Glomerular visceral epithelial cell (primary cell): ENCODE measurements at regions not wholly inside any gene's neighbourhood (a gene's known extent, or its start where the extent isn't known, plus 50 kb on each side); places are given as distances from the start of the nearest gene placed in this dataset.
A peak's percentile ranks its signal among the peaks of the same experiment; 100 is the strongest.

Source experiments
- DNase-seq: peaks from one replicate; pipeline ENCODE4 v3.0.0-alpha.2; 2016; ENCODE audit errors: extremely low spot score

- DNase-seq = no peak
These were observed 184.7 kb downstream of the PLPP4 start for GRCh38 chr10:120641695-120642094.

GRCh38 chr10:120643351-120643750 lies 186.3 kb downstream of the PLPP4 start:
- DNase-seq = no peak

DNA sequence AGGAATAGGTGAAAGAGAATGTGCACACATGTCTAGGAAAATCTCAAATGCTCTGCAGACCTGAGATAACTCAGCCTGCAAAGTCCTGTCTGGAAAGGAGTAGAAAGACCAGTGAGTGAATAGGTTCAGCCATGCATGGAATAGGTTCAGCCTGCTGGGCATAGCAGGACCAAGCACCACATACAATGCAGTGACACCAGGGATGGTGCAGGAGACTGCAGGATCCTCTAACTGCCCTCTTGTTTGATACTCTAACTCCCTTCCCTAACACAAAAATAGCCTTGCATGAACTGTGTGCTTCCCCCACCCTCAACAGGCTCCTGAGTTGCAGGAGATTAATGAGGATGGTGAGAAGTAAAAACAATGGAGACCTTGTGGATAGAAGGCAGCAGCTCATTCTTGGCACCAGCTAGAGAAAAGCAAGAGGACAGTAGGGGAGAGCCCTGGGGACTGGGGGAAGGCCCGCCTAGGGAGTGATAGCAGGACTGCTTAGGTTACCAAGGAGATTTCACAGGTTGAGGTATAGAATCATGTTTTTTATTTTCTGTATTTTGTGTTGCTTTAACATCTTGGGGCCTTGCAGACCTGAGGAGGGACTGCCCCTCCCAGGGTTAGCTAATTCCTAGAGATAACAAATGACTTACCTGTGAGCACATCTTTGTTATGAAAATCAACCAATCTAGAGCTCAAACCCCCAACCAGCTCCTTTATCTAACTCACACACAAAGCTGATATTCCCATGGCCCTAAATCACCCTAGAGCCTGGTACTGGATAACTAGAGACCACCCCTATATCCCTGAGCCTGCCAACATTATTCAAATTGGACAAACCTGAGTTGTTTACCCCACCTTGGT lies 187.8 kb downstream of the PLPP4 start:
- DNase-seq = no peak

DNA sequence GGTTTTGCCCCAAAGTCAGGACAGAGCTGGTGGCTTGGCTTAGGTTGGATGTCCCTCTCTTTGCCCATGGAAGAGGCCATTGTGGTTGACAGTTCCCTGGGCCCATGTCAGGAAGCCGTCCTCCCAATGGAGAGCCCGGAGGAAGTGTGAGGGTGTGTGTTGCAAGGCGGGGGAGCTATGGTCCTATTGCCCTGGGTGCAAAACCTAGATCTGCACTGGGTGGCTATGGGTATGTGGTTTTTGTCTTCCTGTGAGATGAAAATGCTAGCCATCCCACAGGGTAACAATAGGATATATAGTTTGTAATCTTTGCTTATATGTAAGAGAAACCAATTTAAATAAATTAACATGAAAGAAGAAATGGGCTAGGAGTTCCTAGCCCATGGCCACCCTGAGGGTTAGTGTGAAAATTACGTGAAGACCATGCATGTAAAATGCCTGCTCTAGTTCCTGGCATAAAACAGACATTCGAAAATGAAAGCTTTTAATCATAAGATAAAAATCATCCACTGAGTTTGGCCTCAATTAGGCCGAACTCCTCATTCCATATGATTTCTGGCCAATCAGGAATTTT lies 189.2 kb downstream of the PLPP4 start:
- DNase-seq = no peak

GRCh38 chr10:120646738-120647456 lies 189.9 kb downstream of the PLPP4 start:
- no peak for DNase-seq

- no peak for DNase-seq
These were observed 193.8 kb downstream of the PLPP4 start for GRCh38 chr10:120650705-120651399.

DNA sequence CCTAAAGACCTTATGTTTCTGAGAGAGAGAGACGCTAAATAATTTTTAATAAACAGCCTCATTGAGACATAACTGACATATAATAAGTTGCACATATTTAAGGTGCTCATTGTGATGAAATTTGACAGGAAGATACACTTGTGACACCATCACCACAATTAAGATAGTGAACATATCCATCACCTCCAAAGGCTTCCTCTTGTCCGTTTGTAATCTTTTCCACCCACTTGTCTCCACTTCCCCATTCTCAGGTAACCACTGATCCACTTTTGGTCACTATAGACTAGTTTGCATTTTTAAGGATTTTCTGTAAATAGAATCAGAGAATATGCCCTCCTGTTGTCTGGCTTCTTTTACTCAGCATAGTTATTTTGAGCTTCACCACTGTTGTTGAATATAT lies 195.1 kb upstream of the WDR11 start:
- DNase-seq = no peak

DNA sequence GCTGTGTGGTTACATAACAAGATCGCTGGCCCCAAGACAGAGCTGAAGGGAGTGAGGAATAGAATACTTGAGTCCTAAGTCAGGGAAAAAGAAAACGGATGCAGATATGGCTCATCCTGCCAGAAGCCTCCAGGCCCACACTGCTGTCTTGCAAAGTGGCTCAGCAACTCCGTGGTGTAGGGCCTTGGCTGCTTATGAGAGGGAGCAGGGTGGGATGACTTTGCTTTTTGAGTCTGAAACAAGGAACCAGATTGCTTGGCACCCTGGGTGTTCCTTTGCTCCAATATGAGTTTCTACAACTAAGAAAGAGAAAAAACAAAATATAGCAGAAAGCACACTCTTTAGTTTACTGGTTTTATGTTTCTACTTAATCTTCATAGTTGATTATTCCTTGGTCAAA lies 193.8 kb upstream of the WDR11 start:
- no peak for DNase-seq

GRCh38 chr10:120658943-120659885 lies 191.9 kb upstream of the WDR11 start:
- no peak for DNase-seq

- peak; percentile 4 for DNase-seq
These were observed 184.9 kb upstream of the WDR11 start for GRCh38 chr10:120666308-120666707.

GRCh38 chr10:120667276-120667675 lies 183.9 kb upstream of the WDR11 start:
- no peak for DNase-seq

DNA sequence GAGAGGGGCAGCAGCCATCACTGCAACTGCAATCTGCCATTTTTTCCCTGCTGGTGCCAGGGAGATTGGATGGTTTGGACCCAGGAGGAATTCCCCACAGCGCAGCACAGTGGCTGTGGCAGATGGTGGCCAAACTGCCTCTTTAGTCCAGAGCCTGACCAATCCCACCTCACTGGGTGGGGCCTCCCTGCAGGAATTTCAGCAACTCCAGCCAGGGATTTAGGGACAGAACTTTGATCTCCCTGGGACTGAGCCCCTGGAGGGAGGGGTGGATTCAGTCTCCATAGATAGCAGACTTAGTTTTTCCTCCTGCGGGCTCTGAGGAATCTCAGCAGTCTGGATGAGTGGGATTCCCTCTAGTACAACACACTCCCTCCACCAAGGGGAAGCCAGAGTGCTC lies 179.7 kb upstream of the WDR11 start:
- no peak for DNase-seq

GRCh38 chr10:120683454-120683853 lies 167.7 kb upstream of the WDR11 start:
- no peak for DNase-seq

- DNase-seq = no peak
These were observed 166.9 kb upstream of the WDR11 start for GRCh38 chr10:120684226-120684625.

- no peak for DNase-seq
These were observed 166.0 kb upstream of the WDR11 start for GRCh38 chr10:120685136-120685535.

- DNase-seq = no peak
These were observed 162.2 kb upstream of the WDR11 start for GRCh38 chr10:120688928-120689327.

DNA sequence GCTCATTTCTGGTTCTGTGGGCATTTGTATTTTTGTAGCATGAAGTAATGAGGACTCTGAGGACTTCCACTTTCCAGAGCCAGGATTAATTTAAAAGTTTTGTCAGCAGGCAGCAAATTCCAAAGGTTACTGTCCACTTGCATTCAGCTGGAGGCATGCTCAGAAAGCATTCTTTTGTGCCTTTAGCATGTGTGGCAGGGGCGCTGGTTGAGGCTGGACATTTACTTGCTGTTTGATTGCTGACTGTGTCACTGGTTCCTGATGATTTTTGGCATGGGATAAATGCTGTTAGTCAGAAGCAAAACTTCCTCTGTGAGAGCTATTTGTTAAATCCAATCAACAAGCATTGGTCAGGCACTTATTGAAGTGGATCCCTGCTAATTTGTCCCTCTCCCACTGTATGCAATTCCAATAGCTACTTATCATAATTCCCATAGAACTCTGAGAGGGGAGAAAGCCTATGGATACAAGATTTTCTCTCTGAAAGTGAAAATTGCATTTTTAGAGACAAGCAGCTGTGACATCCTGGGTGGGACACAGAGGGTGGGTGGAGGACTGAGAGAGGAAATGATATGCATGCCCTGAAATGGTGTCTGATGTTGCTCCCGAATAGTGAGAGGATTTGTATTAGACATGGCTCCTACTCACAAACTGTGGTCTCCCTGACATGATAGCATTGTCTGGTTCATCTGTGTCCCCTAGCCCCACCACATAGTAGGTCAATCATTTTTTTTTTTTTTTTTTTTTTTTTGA lies 161.2 kb upstream of the WDR11 start:
- no peak for DNase-seq

GRCh38 chr10:120691625-120692024 lies 159.5 kb upstream of the WDR11 start:
- DNase-seq = no peak

DNA sequence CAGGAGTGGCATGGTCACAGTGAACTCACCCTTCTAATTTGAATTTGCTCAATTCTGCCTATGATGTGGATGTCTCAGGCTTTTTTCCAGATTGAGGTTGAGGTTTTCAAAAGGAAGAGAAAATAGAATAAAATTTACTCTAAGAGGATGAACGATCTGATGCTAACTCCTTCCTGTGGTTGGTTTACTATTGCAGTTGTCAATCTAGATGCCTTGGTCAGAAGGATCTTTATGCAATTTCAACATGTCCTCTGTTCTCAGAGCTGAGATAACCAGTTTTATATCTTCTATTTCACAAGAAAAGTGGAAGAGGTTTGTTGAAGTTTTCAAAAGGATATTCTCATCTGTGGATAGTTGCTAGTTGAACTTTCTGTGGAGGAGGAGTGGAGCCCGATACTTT lies 150.7 kb upstream of the WDR11 start:
- DNase-seq = no peak

DNA sequence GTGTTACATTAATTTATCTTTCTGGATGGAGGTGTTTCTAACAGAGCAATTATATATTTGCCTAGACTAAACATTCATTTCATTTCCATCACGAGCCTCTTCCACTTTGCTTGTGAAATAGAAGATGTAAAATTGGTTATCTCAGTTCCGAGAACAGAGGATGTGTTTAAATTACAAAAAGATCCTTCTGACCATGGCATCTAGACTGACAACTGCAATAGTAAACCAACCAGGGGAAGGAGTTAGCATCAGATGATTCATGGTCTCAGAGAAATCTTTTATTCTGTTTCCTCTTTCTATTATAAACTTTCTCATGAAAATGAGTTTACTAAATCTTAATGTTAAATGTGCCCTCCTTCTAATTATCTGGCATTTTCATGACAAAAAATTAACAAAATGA lies 149.8 kb upstream of the WDR11 start:
- no peak for DNase-seq
